ENCODE measurements at regions not wholly inside any gene's neighbourhood (a gene's known extent, or its start where the extent isn't known, plus 50 kb on each side); places are given as distances from the start of the nearest gene placed in this dataset.

- Mint-ChIP-seq H3K27ac (no peak overlapping the region), H3K36me3 (no peaks in the 10 kb centered on the region), H3K27me3 (ENCODE audit: low read depth) (no peaks in the 10 kb centered on the region), H3K4me1 (peaks cover 13% of the 10 kb centered on the region), H3K9me3 (peaks cover 1% of the 10 kb centered on the region), H3K4me3 (no peak overlapping the region)
- no peak for DNase-seq (ENCODE audit: low spot score in 2 of 2, unreplicated experiment in 2 of 2)
- no peak for TF ChIP-seq CTCF (IDR thresholded peaks at IDR 0.05; ENCODE audit: unreplicated experiment)
Observed at GRCh38 chr10:63930584-63930983, 409.4 kb downstream of the REEP3 start.

- H3K4me3 Mint-ChIP-seq, result no peak overlapping the region
- TF ChIP-seq CTCF (IDR thresholded peaks at IDR 0.05; ENCODE audit: unreplicated experiment), result no peak
- no peak overlapping the region for H3K27ac Mint-ChIP-seq
- H3K4me1 Mint-ChIP-seq, result peaks cover 10% of the 10 kb centered on the region
- no peaks in the 10 kb centered on the region for H3K27me3 Mint-ChIP-seq (ENCODE audit: low read depth)
- no peaks in the 10 kb centered on the region for H3K36me3 Mint-ChIP-seq
- no peaks in the 10 kb centered on the region for H3K9me3 Mint-ChIP-seq
- DNase-seq (ENCODE audit: low spot score in 2 of 2, unreplicated experiment in 2 of 2), result no peak
Observed at GRCh38 chr10:63935705-63936104, 414.5 kb downstream of the REEP3 start.

GRCh38 chr10:63940277-63940922 is 419.2 kb downstream of the REEP3 start:
- Mint-ChIP-seq H3K4me1 (peaks cover 15% of the 10 kb centered on the region), H3K9me3 (no peaks in the 10 kb centered on the region), H3K27me3 (ENCODE audit: low read depth) (no peaks in the 10 kb centered on the region), H3K27ac (no peak overlapping the region), H3K4me3 (no peak overlapping the region), H3K36me3 (no peaks in the 10 kb centered on the region)
- no peak for DNase-seq (ENCODE audit: low spot score in 2 of 2, unreplicated experiment in 2 of 2)
- TF ChIP-seq CTCF (IDR thresholded peaks at IDR 0.05; ENCODE audit: unreplicated experiment), result no peak

GRCh38 chr10:63964406-63964805 is 443.2 kb downstream of the REEP3 start:
- H3K4me1 Mint-ChIP-seq, result no peaks in the 10 kb centered on the region
- no peak overlapping the region for H3K27ac Mint-ChIP-seq
- H3K27me3 Mint-ChIP-seq (ENCODE audit: low read depth), result peaks cover 2% of the 10 kb centered on the region
- no peak overlapping the region for H3K4me3 Mint-ChIP-seq
- no peak for TF ChIP-seq CTCF (IDR thresholded peaks at IDR 0.05; ENCODE audit: unreplicated experiment)
- no peak for DNase-seq (ENCODE audit: low spot score in 2 of 2, unreplicated experiment in 2 of 2)
- H3K9me3 Mint-ChIP-seq, result peaks cover 18% of the 10 kb centered on the region
- H3K36me3 Mint-ChIP-seq, result no peaks in the 10 kb centered on the region

- no peak for DNase-seq (ENCODE audit: low spot score in 2 of 2, unreplicated experiment in 2 of 2)
- H3K4me3 Mint-ChIP-seq, result no peak overlapping the region
- no peak for TF ChIP-seq CTCF (IDR thresholded peaks at IDR 0.05; ENCODE audit: unreplicated experiment)
- H3K9me3 Mint-ChIP-seq, result peaks cover 25% of the 10 kb centered on the region
- H3K27me3 Mint-ChIP-seq (ENCODE audit: low read depth), result peaks cover 2% of the 10 kb centered on the region
- H3K4me1 Mint-ChIP-seq, result no peaks in the 10 kb centered on the region
- H3K27ac Mint-ChIP-seq, result no peak overlapping the region
- H3K36me3 Mint-ChIP-seq, result no peaks in the 10 kb centered on the region
Observed at GRCh38 chr10:63965846-63966245, 444.6 kb downstream of the REEP3 start.

Data from mesothelial cell of epicardium (in vitro differentiated cells).